Osteocyte (in vitro differentiated cells): ENCODE measurements at regions not wholly inside any gene's neighbourhood (a gene's known extent, or its start where the extent isn't known, plus 50 kb on each side); places are given as distances from the start of the nearest gene placed in this dataset.
A peak's percentile ranks its signal among the peaks of the same experiment; 100 is the strongest.

Source experiments
- DNase-seq: peaks from one replicate; pipeline ENCODE4 v3.0.0; 2021; ENCODE audit warnings: mixed read lengths; ENCODE audit not compliant: unreplicated experiment; ENCODE audit errors: extremely low spot score
- H3K27ac Mint-ChIP-seq: one replicate; pipeline ENCODE4 v1.8.0; 2021; ENCODE audit warnings: mild to moderate bottlenecking, mixed read lengths; ENCODE audit not compliant: unreplicated experiment
- H3K27me3 Mint-ChIP-seq: one replicate; pipeline ENCODE4 v1.8.0; 2021; ENCODE audit warnings: mixed read lengths; ENCODE audit not compliant: unreplicated experiment
- H3K36me3 Mint-ChIP-seq: one replicate; pipeline ENCODE4 v1.8.0; 2021; ENCODE audit warnings: mixed read lengths; ENCODE audit not compliant: unreplicated experiment
- H3K4me1 Mint-ChIP-seq: one replicate; pipeline ENCODE4 v1.8.0; 2021; ENCODE audit warnings: mixed read lengths; ENCODE audit not compliant: unreplicated experiment
- H3K4me3 Mint-ChIP-seq: one replicate; pipeline ENCODE4 v1.8.0; 2021; ENCODE audit warnings: mild to moderate bottlenecking, moderate library complexity, mixed read lengths; ENCODE audit not compliant: unreplicated experiment
- H3K9me3 Mint-ChIP-seq: one replicate; pipeline ENCODE4 v1.8.0; 2021; ENCODE audit warnings: mixed read lengths; ENCODE audit not compliant: unreplicated experiment
- CTCF ChIP-seq: fragments of 200-600 bp; sonication (generic); IDR thresholded peaks from 2 replicates; pipeline ENCODE4 v1.5.0; 2021; ENCODE audit warnings: antibody characterized with exemption, mild to moderate bottlenecking, moderate library complexity

- Mint-ChIP-seq H3K36me3 (no peaks in the 10 kb centered on the region), H3K4me3 (no peak overlapping the region), H3K4me1 (no peaks in the 10 kb centered on the region), H3K9me3 (peaks cover 10% of the 10 kb centered on the region), H3K27ac (no peak overlapping the region), H3K27me3 (no peaks in the 10 kb centered on the region)
- TF ChIP-seq CTCF: no peak
- no peak for DNase-seq
Measured at GRCh38 chr19:34852669-34853068, 74.0 kb upstream of the ZNF30 start.

- no peaks in the 10 kb centered on the region for H3K36me3 Mint-ChIP-seq
- TF ChIP-seq CTCF: no peak
- peak; percentile 53 for DNase-seq
- H3K4me1 Mint-ChIP-seq: no peaks in the 10 kb centered on the region
- H3K27me3 Mint-ChIP-seq: no peaks in the 10 kb centered on the region
- H3K9me3 Mint-ChIP-seq: peaks cover 15% of the 10 kb centered on the region
- no peak overlapping the region for H3K4me3 Mint-ChIP-seq
- no peak overlapping the region for H3K27ac Mint-ChIP-seq
Measured at GRCh38 chr19:34851277-34851804, 75.4 kb upstream of the ZNF30 start.

- H3K4me1 Mint-ChIP-seq: no peaks in the 10 kb centered on the region
- no peak overlapping the region for H3K27ac Mint-ChIP-seq
- no peak for DNase-seq
- TF ChIP-seq CTCF: no peak
- peaks cover 12% of the 10 kb centered on the region for H3K9me3 Mint-ChIP-seq
- no peaks in the 10 kb centered on the region for H3K27me3 Mint-ChIP-seq
- H3K4me3 Mint-ChIP-seq: no peak overlapping the region
- H3K36me3 Mint-ChIP-seq: no peaks in the 10 kb centered on the region
Measured at GRCh38 chr19:34847393-34847792, 74.4 kb upstream of the ZNF599 start.

GRCh38 chr19:34844277-34844676 lies 71.3 kb upstream of the ZNF599 start:
- Mint-ChIP-seq H3K9me3 (peaks cover 12% of the 10 kb centered on the region), H3K27me3 (no peaks in the 10 kb centered on the region), H3K36me3 (no peaks in the 10 kb centered on the region), H3K4me3 (no peak overlapping the region), H3K27ac (no peak overlapping the region), H3K4me1 (no peaks in the 10 kb centered on the region)
- TF ChIP-seq CTCF: no peak
- peak; percentile 38 for DNase-seq

- H3K36me3 Mint-ChIP-seq: no peaks in the 10 kb centered on the region
- H3K4me1 Mint-ChIP-seq: no peaks in the 10 kb centered on the region
- H3K27me3 Mint-ChIP-seq: peaks cover 7% of the 10 kb centered on the region
- H3K27ac Mint-ChIP-seq: no peak overlapping the region
- peak; percentile 68 for DNase-seq
- no peak overlapping the region for H3K4me3 Mint-ChIP-seq
- H3K9me3 Mint-ChIP-seq: peaks cover 3% of the 10 kb centered on the region
- no peak for TF ChIP-seq CTCF
Measured at GRCh38 chr19:34841780-34842179, 68.8 kb upstream of the ZNF599 start.
